Islet precursor cell (in vitro differentiated cells): ENCODE measurements at regions not wholly inside any gene's neighbourhood (a gene's known extent, or its start where the extent isn't known, plus 50 kb on each side); places are given as distances from the start of the nearest gene placed in this dataset.
"Not testable (repeated sequence)": the region's sequence is repeated elsewhere in the genome, so short reads cannot be mapped to it uniquely, and the experiment has no call there.

Experiments
- DNase-seq: peaks from one replicate; pipeline ENCODE4 v3.0.0-alpha.2; 2018

GRCh38 chr17:28247671-28248555, 71.1 kb upstream of the TMEM97 start:
- DNase-seq, result peak; percentile 91

- no peak for DNase-seq
Measured at GRCh38 chr17:28249706-28250105, 69.3 kb upstream of the TMEM97 start.

- no peak for DNase-seq
Measured at GRCh38 chr17:28252436-28252835, 66.6 kb upstream of the TMEM97 start.

GRCh38 chr17:28253663-28254062, 65.3 kb upstream of the TMEM97 start:
- DNase-seq, result no peak

GRCh38 chr17:28255616-28256015, 63.4 kb upstream of the TMEM97 start:
- no peak for DNase-seq

- peak; percentile 47 for DNase-seq
Measured at GRCh38 chr17:28256370-28256769, 62.6 kb upstream of the TMEM97 start.

- no peak for DNase-seq
Measured at GRCh38 chr17:28256881-28257280, 62.1 kb upstream of the TMEM97 start.

- no peak for DNase-seq
Measured at GRCh38 chr17:28258347-28258887, 60.6 kb upstream of the TMEM97 start.

- DNase-seq, result no peak
Measured at GRCh38 chr17:28261219-28261618, 57.8 kb upstream of the TMEM97 start.

GRCh38 chr17:28262123-28262745, 56.8 kb upstream of the TMEM97 start:
- not testable (repeated sequence) for DNase-seq

- DNase-seq, result not testable (repeated sequence)
Measured at GRCh38 chr17:28264902-28265548, 54.0 kb upstream of the TMEM97 start.

- DNase-seq, result not testable (repeated sequence)
Measured at GRCh38 chr17:28265856-28266546, 53.0 kb upstream of the TMEM97 start.

GRCh38 chr17:28266547-28266920, 52.5 kb upstream of the TMEM97 start:
- DNase-seq, result not testable (repeated sequence)

GRCh38 chr17:28266926-28267719, 51.9 kb upstream of the TMEM97 start:
- peak; percentile 27 for DNase-seq

GRCh38 chr17:28267720-28268609, 51.0 kb upstream of the TMEM97 start:
- DNase-seq, result peak; percentile 44

GRCh38 chr17:28268610-28269313, 50.2 kb upstream of the TMEM97 start:
- DNase-seq, result peak; percentile 27
